Testis (tissue), 2 donors: ENCODE measurements at regions not wholly inside any gene's neighbourhood (a gene's known extent, or its start where the extent isn't known, plus 50 kb on each side); places are given as distances from the start of the nearest gene placed in this dataset.

ENCODE experiments used
- CTCF ChIP-seq, 3 experiments: fragments of 450-650 bp in 2 of 3; fragments of 200-600 bp in 1 of 3; sonication (generic) in 1 of 3; IDR thresholded peaks; one replicate each; pipeline ENCODE4 v1.5.1; 2016 to 2019; ENCODE audit warnings: antibody characterized with exemption in 3 of 3, mild to moderate bottlenecking in 2 of 3, moderate library complexity in 1 of 3
- POLR2A ChIP-seq: fragments of 450-650 bp; IDR thresholded peaks from one replicate; pipeline ENCODE4 v1.6.1; 2017; ENCODE audit warnings: antibody characterized with exemption, mild to moderate bottlenecking, moderate library complexity

GRCh38 chrX:150158554-150159332, 204.4 kb upstream of the MAMLD1 start:
- TF ChIP-seq CTCF (IDR thresholded peaks at IDR 0.05) (no peak), POLR2A (no peak)
